ENCODE measurements at regions not wholly inside any gene's neighbourhood (a gene's known extent, or its start where the extent isn't known, plus 50 kb on each side); places are given as distances from the start of the nearest gene placed in this dataset.

DNA sequence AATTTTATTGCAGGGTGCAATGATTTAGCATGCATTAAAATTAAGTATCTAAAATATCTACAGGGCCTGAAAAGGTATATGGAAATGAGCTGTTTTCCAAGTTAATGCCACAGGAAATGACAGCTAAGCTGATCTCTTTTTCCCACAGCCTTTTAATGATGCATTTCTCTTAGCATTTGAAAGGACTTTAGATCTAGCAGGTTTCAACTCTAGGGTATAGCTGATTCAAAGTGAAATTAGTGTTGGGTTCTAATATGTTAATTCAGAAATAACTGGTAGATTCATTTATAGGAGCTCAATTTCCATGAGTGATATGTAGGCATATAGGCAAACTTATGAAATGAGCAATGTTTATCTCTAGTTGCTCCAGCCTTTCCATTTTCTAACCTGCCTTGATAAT is 274.2 kb downstream of the CASP12 start:
- TF ChIP-seq YY1 (IDR thresholded peaks at IDR 0.05; ENCODE audit: insufficient read depth, insufficient read length) (no peak), ZNF274 (IDR thresholded peaks at IDR 0.05; ENCODE audit: low read depth, low read length) (no peak)
